NCI-H82 treated with DMSO at 0.1 percent for 48 hours (cell line): ENCODE measurements at regions not wholly inside any gene's neighbourhood (a gene's known extent, or its start where the extent isn't known, plus 50 kb on each side); places are given as distances from the start of the nearest gene placed in this dataset.

ENCODE experiments used
- DNase-seq: peaks from one replicate; lab custom pipeline; 2025; ENCODE audit not compliant: unreplicated experiment; lab: John Stamatoyannopoulos, UW

GRCh38 chr16:79272141-79272577 is 328.4 kb downstream of the MAF start:
- DNase-seq = no peak

DNA sequence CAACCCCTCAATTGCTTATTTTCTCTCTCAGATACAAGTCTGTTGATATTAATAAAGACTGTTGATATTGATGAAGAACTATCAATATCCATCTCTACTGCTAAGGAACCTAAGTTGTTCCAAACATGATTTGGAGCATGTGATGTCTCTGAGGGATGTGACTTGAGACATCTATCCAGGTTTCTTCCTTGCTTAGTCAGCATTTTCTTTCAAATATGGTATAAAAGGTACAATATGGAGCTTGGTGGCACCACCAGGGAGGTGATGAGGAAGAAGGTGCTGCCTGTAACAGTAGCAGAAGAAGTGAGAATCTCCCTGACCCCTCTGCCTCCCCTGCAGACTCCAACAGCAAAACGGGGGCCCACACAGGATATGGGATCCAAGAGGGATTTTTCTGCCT is 329.0 kb downstream of the MAF start:
- DNase-seq = no peak

GRCh38 chr16:79270011-79270410 is 330.5 kb downstream of the MAF start:
- DNase-seq = no peak

DNA sequence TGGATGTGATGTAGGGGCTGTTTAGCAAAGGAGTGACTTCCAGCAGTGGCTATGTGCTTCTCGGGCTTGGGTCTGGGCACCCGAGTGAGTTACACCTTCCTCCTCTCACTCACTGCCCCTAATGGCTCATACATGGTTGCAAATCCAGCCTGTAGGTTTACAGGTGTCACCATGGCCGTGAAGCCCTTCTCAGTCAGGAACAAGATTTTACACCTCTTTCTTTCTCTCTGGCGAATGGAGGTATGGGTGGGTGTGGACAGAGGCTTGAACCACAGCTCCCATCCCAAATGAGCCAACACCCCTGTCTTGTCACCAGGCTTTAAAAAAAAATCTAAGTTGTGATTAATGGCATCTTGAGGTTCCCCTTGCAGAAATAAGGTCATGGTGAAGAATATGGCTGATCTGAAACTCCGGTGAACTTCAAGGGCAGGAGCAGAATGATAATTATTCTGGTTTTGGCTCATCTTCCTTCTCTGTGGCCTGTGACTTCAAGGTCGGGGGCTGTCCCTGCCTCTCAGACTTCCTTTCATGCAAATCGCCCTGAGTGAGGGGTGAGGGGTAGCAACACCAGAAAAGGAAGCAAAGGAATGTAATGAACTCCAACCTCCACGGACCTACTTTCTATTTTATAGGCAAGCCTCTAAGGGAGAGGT is 331.2 kb downstream of the MAF start:
- DNase-seq = no peak

GRCh38 chr16:79267781-79268180 is 332.8 kb downstream of the MAF start:
- DNase-seq = no peak

GRCh38 chr16:79267146-79267545 is 333.4 kb downstream of the MAF start:
- no peak for DNase-seq

- no peak for DNase-seq
These were observed 334.8 kb downstream of the MAF start for GRCh38 chr16:79265701-79266100.

GRCh38 chr16:79265196-79265595 is 335.3 kb downstream of the MAF start:
- DNase-seq = no peak

- no peak for DNase-seq
These were observed 336.1 kb downstream of the MAF start for GRCh38 chr16:79264237-79265109.

DNA sequence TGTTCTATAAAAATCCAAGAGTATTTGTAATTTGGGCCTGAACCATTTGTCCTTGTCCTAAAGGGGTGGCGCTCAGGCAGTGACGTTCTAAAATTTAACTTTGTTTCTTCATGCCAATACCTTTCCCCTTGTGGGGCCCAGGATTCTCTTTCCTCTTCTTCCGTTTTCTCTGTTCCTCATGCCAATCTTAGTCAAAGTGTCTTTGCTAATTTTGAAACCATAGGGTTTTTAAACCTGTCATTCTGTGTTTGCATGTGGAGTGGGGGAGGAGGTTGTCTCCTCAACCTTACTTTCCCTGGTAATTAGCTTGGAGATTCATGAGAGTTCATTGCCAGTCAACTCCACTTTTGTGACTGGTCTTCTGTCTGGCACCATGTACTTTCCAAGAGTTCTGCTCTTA is 337.1 kb downstream of the MAF start:
- DNase-seq = no peak
